PFSK-1 (cell line): ENCODE measurements at regions not wholly inside any gene's neighbourhood (a gene's known extent, or its start where the extent isn't known, plus 50 kb on each side); places are given as distances from the start of the nearest gene placed in this dataset.

Experiments
- FOXP2 ChIP-seq: optimal IDR thresholded peaks from 2 replicates; pipeline ENCODE3; 2011; ENCODE audit warnings: borderline replicate concordance, control low read depth, inconsistent platforms; ENCODE audit not compliant: insufficient read depth; ENCODE audit errors: extremely low read length, extremely low read depth
- POLR2AphosphoS5 ChIP-seq: IDR thresholded peaks from 2 replicates; pipeline ENCODE4 v1.6.1; 2012; ENCODE audit warnings: low read depth, mild to moderate bottlenecking, control low read depth, low read length, moderate library complexity
- REST ChIP-seq, 2 experiments: IDR thresholded peaks; 2 replicates each; pipeline versions ENCODE4 v1.6.1 to v1.8.0; 2011 to 2012; ENCODE audit warnings: low read depth in 2 of 2, low read length in 2 of 2, control low read depth in 1 of 2, inconsistent platforms in 1 of 2, mild to moderate bottlenecking in 1 of 2, moderate library complexity in 1 of 2; ENCODE audit not compliant: insufficient read depth in 1 of 2
- SIN3A ChIP-seq: IDR thresholded peaks from 2 replicates; pipeline ENCODE4 v1.6.1; 2012; ENCODE audit warnings: mild to moderate bottlenecking, low read length, moderate library complexity, borderline replicate concordance; ENCODE audit not compliant: insufficient read depth
- TAF1 ChIP-seq: IDR thresholded peaks from 2 replicates; pipeline ENCODE4 v1.6.1; 2012; ENCODE audit warnings: low read length, control low read depth, borderline replicate concordance; ENCODE audit not compliant: insufficient read depth

GRCh38 chr10:8301333-8301732 lies 246.8 kb downstream of the GATA3 start:
- TF ChIP-seq FOXP2 (no peak), POLR2AphosphoS5 (no peak), REST (IDR thresholded peaks at IDR 0.05; ENCODE audit: insufficient read depth in 1 of 2, low read depth in 2 of 2, low read length in 2 of 2) (no peak), SIN3A (no peak), TAF1 (no peak)

- TF ChIP-seq FOXP2 (no peak), SIN3A (no peak), REST (IDR thresholded peaks at IDR 0.05; ENCODE audit: insufficient read depth in 1 of 2, low read depth in 2 of 2, low read length in 2 of 2) (no peak), POLR2AphosphoS5 (no peak), TAF1 (no peak)
Measured at GRCh38 chr10:8301831-8302230, 247.3 kb downstream of the GATA3 start.

GRCh38 chr10:8302565-8302964 lies 248.1 kb downstream of the GATA3 start:
- TF ChIP-seq TAF1 (no peak), REST (IDR thresholded peaks at IDR 0.05; ENCODE audit: insufficient read depth in 1 of 2, low read depth in 2 of 2, low read length in 2 of 2) (no peak), POLR2AphosphoS5 (no peak), SIN3A (no peak), FOXP2 (no peak)

- no peak for TF ChIP-seq POLR2AphosphoS5
- no peak for TF ChIP-seq TAF1
- TF ChIP-seq REST (IDR thresholded peaks at IDR 0.05; ENCODE audit: insufficient read depth in 1 of 2, low read depth in 2 of 2, low read length in 2 of 2) = no peak
- no peak for TF ChIP-seq SIN3A
- TF ChIP-seq FOXP2 = no peak
Measured at GRCh38 chr10:8304861-8305260, 250.4 kb downstream of the GATA3 start.
